ENCODE measurements at regions not wholly inside any gene's neighbourhood (a gene's known extent, or its start where the extent isn't known, plus 50 kb on each side); places are given as distances from the start of the nearest gene placed in this dataset.

GRCh38 chr10:83222832-83223742 lies 916.2 kb upstream of the GHITM start:
- Histone ChIP-seq H3K79me2 (ENCODE audit: control insufficient read depth in 1 of 2, insufficient read depth in 2 of 2, low read length in 2 of 2) (no peaks in the 10 kb centered on the region), H2AFZ (ENCODE audit: low read length) (peak overlapping the region; percentile 78), H3K23me2 (ENCODE audit: low read depth, low read length) (0 out of 2 replicates have a peak, but pooled peaks cover 2% of the 10 kb centered on the region), H2BK5ac (ENCODE audit: low read depth, low read length) (peak overlapping the region; percentile 69; the same call in 1 of the 2 replicates), H2BK15ac (ENCODE audit: low read length) (no peak overlapping the region), H3K4me1 (replicated peaks in 1 of 4; ENCODE audit: control insufficient read depth in 3 of 4, insufficient read depth in 4 of 4, low read length in 3 of 4) (peaks cover 0 to 7% (median 0%) of the 10 kb centered on the region in 4 experiments; a peak in 3 of 7 replicates), H3K9me3 (ENCODE audit: insufficient read depth in 2 of 2, low read depth in 1 of 2, low read length in 1 of 2) (no peaks in the 10 kb centered on the region), H3K4me3 (ENCODE audit: extremely low read depth in 1 of 4, insufficient read depth in 2 of 4, low read depth in 3 of 4, low read length in 4 of 4) (no peak overlapping the region), H4K20me1 (replicated peaks in 1 of 2; ENCODE audit: control insufficient read depth in 1 of 2, insufficient read depth in 2 of 2, low read length in 2 of 2) (no peaks in the 10 kb centered on the region), H3K4ac (replicated peaks; ENCODE audit: insufficient read length, low read depth, low read length) (no peak overlapping the region), H3K14ac (ENCODE audit: insufficient read length) (no peak overlapping the region), H3K18ac (ENCODE audit: extremely low read depth, low read length) (no peak overlapping the region), H2BK12ac (ENCODE audit: low read depth, low read length) (no peak overlapping the region), H4K8ac (ENCODE audit: extremely low read depth, insufficient read depth, low read length) (no peak overlapping the region), H2BK20ac (ENCODE audit: low read length) (no peak overlapping the region), H3K9ac (replicated peaks in 1 of 4; ENCODE audit: extremely low read depth in 1 of 4, low read depth in 3 of 4, low read length in 3 of 4) (no peak overlapping the region), H3K56ac (replicated peaks; ENCODE audit: insufficient read length, low read depth, low read length) (no peak overlapping the region), H3K79me1 (ENCODE audit: low read depth, low read length) (no peaks in the 10 kb centered on the region), H3K4me2 (ENCODE audit: insufficient read depth in 1 of 2, low read depth in 2 of 2, low read length in 2 of 2) (0 out of 4 replicates have a peak overlapping the region, but pooled peaks of 1 of the 2 experiments have one; percentile 20), H3K27me3 (replicated peaks in 1 of 4; ENCODE audit: control insufficient read depth in 3 of 4, extremely low read depth in 1 of 4, insufficient read depth in 3 of 4, low read length in 3 of 4) (no peaks in the 10 kb centered on the region), H3K36me3 (ENCODE audit: control insufficient read depth in 2 of 4, insufficient read depth in 4 of 4, low read length in 3 of 4) (no peaks in the 10 kb centered on the region), H2AK5ac (ENCODE audit: low read depth, low read length) (no peak overlapping the region), H3K27ac (ENCODE audit: low read depth, low read length) (no peak overlapping the region), H4K91ac (replicated peaks; ENCODE audit: insufficient read length, low read length) (no peak overlapping the region), H2BK120ac (replicated peaks; ENCODE audit: low read depth, low read length) (no peak overlapping the region), H4K5ac (ENCODE audit: insufficient read length, low read depth, low read length) (no peak overlapping the region), H3K23ac (ENCODE audit: insufficient read length) (no peak overlapping the region)
- FAIRE-seq, result no peak
- 73% methylated on average over 25 of the region's 25 CpGs; no CpG with 5 or more reads in 1 of the 2 experiments for WGBS, 2 experiments (ENCODE audit: extremely low coverage in 1 of 2, insufficient coverage in 1 of 2, insufficient read length in 1 of 2, insufficient replicate concordance in 2 of 2, low coverage in 1 of 2, low lambda C conversion rate in 2 of 2, missing lambda C conversion rate in 1 of 2)
- CTCF ChIA-PET (ENCODE audit: partially characterized antibody), result interaction anchor here (0.9 to 1.4 kb wide), 6 partner anchors 13 to 642 kb away, joined by 3 to 4 read pairs (median 3); no protein-coding TSS in a partner anchor
- POLR2A ChIA-PET (ENCODE audit: partially characterized antibody), result no interaction called here
- peak; percentile 2 to 59 for DNase-seq (ENCODE audit: low read depth in 1 of 2, low spot score in 2 of 2)
- TF ChIP-seq SRF (IDR thresholded peaks at IDR 0.05; ENCODE audit: low read depth, low read length) (no peak), RNF2 (IDR thresholded peaks at IDR 0.05; ENCODE audit: borderline replicate concordance, low read depth, low read length, missing control alignments, poor library complexity, severe bottlenecking) (no peak), CTCF (IDR thresholded peaks at IDR 0.05; ENCODE audit: control extremely low read depth in 1 of 3, insufficient read depth in 1 of 3, low read depth in 1 of 3, low read length in 3 of 3) (peak in 2 of 3 experiments; percentile 9 to 28; a peak in 1 of 4 replicates), TCF12 (IDR thresholded peaks at IDR 0.05; ENCODE audit: low read depth, low read length) (no peak), CEBPB (IDR thresholded peaks at IDR 0.05; ENCODE audit: low read depth, low read length) (no peak), RXRA (IDR thresholded peaks at IDR 0.05; ENCODE audit: insufficient read depth, low read depth, low read length) (no peak), ATF2 (IDR thresholded peaks at IDR 0.05; ENCODE audit: low read length) (no peak)
